ENCODE measurements at regions not wholly inside any gene's neighbourhood (a gene's known extent, or its start where the extent isn't known, plus 50 kb on each side); places are given as distances from the start of the nearest gene placed in this dataset.
"Not testable (repeated sequence)": the region's sequence is repeated elsewhere in the genome, so short reads cannot be mapped to it uniquely, and the experiment has no call there.

DNA sequence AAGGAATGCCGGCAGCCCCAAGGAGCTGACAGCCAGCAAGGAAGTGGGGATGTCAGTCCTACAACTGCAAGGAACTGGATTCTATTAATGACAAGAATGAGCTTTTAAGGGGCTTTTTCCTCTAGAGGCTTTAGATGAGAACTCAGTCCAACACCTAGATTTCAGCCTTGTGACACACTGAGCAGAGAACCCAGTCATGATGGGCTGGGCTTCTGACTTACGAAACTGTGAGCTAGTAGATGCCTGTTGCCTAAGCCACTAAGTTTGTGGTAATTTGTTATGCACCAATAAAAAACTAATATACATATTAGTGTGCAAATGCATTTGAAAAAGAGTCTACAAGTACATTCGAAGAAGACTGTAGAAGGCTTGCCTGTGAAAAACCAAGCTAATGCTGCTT lies 263.3 kb downstream of the SOX4 start:
- DNase-seq = no peak

DNA sequence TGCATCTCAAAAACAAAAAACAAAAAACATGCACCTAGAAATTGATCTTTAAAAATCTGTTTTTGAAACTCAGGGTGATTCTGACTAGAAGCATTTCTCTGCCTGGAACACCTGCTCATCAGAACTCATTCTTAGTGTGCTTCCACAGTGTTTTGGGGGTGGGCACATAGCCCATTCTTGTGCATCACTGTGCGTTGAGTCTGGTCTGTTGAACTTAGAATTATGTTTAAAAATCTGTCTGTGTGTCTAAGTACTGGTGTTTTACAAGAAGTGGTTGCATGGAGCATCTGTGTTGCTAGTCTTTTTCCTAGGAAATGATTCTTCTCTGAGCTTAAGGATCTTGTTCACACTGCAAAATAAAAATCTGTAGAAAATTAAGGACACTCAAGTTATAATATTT lies 264.5 kb downstream of the SOX4 start:
- DNase-seq = no peak

DNA sequence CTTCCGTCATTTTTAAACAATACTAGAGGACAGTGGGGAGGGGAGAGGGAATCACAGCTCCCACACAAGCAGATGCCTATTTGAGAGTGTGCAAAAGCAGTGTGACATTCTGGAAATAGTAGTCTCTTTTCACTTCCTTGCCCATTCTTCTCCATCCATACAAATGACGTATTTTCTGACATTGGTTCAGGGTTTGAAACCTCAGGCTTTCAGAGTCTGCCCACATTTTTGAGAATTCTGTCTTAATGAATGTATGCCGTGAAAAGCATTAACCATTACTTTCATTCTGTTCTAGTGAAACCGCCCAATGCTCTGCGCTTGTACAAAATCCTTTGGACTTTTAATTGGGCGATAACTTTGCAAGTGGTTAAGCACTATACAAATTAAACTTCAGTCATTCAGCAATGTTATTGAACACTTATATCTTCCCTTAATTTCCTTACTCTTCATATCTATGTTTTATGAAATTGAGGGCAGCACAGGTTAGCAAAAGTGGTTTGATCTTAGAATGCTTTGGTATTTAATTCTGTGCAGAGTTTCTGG lies 265.7 kb downstream of the SOX4 start:
- no peak for DNase-seq

- DNase-seq = no peak
Observed at GRCh38 chr6:21861942-21862341, 268.4 kb downstream of the SOX4 start.

- no peak for DNase-seq
Observed at GRCh38 chr6:21864206-21864605, 270.7 kb downstream of the SOX4 start.

- no peak for DNase-seq
Observed at GRCh38 chr6:21868226-21868625, 274.7 kb downstream of the SOX4 start.

- DNase-seq = no peak
Observed at GRCh38 chr6:21869085-21869771, 275.7 kb downstream of the SOX4 start.

DNA sequence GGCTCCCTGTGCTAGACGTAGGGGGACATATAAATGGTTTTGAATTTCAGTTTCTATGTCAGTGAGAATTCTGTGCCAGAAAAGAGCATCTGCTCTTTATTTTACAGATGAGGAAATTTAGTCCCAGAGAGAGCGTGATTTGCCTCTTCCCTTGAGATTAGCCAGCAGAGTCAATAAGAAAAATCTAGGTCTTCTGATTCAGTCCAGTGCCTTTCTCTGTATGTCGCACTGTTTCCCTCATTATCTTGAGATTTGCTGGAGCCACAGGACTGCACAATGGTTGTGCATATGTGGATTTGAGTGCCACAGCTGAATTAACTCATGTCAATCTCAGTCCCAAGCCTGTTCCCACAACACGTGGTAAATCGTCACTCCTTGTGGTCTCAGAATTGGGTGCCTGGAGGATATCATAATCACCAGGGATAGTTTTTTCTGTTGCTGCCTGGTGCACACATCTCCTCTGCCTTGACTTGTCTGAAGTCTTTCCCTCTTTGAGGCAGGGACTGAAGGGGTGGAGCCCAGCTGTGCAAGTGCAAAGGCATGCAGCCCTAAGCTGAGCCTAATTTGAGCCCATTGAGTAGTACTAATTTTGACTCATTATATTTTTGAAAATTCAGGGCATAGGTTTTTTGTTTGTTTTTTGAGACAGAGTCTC lies 276.7 kb downstream of the SOX4 start:
- no peak for DNase-seq

- DNase-seq = no peak
Observed at GRCh38 chr6:21871831-21872230, 278.3 kb downstream of the SOX4 start.

DNA sequence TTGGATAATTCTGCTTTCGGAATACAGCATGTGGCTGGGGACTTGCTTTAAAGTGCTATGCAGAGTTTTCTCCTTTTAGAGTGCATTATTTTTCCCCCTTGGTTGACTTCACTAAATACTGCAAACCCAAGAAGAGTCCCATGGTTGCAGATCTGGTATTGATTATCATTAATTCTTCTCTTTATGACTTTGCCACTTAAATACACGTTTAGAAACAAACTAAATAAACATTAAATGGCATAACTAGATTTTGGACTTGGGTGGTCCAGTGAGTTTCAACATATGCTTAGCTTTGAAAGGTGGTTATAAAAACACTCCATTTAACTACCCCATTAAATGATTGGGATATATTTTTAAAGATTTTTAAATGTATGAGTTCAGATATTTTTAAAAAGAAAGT lies 279.2 kb downstream of the SOX4 start:
- no peak for DNase-seq

DNA sequence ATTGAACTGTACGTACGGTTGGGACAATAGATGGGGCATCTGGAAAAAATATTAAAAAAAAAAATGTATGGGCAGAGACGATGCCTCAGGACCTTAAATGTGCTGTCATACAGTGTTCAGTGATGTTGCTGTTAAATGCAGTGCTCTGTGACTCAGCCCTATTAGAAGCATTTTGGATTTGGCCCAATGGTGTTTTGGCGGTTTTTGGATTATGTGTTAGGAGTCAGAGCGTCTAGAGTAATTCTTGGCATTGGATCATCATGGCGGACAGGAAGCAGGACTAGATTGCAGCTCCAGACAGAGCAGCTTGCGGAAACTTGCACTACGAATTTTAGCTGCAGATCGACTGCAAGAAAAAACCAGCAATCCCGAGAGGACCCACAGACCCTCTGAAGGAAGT lies 280.0 kb downstream of the SOX4 start:
- no peak for DNase-seq

GRCh38 chr6:21874372-21874771 lies 280.8 kb downstream of the SOX4 start:
- no peak for DNase-seq

DNA sequence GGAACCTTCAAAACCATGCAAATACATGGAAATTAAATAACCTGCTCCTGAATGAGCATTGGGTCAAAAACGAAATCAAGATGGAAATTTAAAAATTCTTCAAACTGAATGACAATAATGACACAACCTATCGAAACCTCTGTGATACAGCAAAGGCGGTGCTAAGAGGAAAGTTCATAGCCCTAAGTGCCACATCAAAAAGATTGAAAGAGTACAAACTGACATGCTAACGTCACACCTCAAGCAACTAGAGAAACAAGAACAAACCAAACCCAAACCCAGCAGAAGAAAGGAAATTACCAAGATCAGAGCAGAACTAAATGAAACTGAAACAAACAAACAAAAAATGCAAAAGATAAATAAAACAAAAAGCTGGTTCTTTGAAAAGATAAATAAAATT lies 283.5 kb downstream of the SOX4 start:
- not testable (repeated sequence) for DNase-seq

DNA sequence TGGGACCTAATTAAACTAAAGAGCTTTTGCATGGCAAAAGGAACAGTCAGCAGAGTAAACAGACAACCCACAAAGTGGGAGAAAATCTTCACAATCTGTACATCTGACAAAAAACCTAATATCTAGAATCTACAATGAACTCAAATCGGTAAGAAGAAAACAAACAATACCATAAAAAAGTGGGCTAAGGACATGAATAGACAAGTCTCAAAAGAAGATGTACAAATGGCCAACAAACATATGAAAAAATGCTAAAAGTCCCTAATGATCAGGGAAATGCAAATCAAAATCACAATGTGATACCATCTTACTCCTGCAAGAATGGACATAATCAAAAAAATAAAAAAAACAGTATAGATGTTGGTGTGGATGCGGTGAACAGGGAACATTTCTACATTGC lies 286.7 kb downstream of the SOX4 start:
- not testable (repeated sequence) for DNase-seq

DNA sequence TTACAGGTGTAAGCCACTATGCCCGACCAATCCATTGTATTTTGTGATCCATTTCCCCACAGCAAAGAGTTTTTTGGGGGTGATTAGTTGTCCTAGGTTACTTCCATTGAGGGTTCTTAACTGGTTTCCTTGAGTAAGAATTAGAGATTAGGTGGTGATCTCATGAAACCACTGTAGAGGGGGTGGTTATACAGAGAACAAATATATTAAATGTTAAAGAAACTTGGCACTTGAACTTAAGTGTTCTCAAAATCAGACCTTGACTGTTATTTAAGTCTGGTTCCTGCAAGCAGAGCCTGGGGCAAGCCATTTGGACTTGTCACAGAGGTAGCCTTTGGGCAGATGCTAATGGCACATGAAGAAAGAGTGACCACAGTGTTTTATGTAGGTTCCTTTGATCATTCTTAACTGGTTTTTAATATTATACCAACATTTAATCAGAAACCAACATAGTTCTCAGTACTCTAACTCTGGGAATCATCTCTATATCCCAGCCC lies 288.5 kb downstream of the SOX4 start:
- DNase-seq = no peak

- no peak for DNase-seq
Observed at GRCh38 chr6:21883595-21884328, 290.2 kb downstream of the SOX4 start.

DNA sequence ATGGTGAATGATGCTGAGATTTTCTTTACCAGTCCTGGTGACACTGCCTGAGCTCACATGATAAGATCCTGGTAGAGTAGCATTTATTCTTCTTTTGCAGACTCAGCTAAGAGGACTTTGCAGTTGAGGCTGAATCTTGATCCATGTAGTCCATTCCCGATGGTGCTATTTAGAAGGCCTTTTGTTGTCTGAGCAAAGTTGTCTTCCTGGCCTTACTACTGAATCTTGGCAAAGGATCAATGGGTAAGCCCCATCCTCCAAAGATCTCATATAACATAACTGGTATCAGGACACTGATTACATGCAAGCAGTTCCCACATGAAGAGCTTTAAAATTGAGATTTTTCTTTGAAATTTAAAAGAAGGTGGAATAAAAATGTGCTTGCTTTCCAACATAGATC lies 291.6 kb downstream of the SOX4 start:
- DNase-seq = no peak

DNA sequence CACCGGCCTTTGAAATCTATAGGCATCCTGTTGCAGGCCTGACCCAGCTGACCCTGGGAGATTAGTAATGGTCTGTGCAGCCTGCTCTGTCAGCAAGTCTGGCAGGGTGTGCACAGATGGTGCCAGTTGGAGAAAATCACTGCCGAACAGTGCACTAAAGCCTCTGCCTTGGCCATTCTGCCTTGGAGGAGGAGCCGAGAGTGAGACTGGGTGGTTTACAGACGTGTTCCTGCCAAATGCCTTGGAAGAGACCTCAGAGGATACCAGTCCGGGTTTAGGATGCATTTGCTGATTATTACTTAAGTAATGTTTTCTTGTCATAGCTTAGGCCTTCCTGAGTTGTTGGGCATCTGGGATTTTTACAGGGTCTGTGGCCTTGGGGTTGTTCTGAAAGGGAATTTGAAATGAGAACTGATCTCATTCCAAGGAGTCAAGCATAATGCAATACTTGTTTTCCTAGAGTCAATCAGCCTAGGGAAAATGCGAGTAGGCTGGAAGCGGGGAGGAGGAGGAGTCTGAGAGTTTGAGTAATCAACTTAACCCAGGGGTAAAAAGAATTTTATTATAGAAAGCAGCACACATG lies 292.1 kb downstream of the SOX4 start:
- DNase-seq = no peak

GRCh38 chr6:21886542-21887151 lies 293.1 kb downstream of the SOX4 start:
- DNase-seq = no peak

DNA sequence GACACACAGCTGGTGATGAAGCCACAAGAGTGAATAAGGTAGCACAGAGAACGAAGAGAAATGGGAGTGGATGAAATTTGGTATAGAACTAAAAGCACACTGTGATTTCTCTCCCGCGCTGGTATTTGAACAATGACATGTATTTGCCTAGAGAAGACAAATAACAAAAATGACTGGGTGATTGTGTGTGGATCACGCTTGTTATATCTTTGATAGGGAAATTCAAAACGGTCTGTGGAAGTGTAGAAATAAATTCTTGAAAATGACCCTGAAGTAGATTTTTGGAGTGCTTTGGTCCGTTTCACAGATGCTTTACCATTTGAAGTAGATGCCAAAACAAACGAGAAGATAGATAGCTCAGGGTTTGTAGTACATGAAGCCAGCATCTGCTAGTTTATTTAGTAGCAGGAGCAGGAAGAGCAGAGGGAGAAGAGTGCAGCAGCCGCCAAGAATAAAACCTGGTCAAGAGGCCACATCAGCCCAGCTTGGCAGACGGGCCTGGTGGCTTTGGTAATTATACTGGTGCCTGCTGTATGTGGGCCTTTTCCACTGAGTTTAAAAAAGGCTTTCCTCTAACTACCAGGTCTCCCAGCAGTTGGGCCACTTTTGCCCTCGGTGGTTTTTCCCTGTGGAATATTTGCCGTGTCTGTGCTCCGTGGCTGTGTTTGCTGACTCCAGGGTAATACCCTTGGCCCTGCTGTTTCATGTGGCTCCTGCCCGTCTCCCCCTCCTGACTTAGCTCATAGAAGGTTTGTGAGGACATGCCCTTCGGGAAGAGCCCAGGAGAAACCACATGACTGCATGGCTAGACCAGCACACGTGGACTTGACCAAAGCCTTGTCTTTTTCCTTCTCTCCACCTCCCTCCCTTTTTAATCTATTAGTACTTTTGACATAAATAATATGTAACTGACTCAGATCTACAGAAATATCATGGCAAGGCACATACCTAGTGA lies 294.0 kb downstream of the SOX4 start:
- DNase-seq = no peak

- DNase-seq = no peak
Observed at GRCh38 chr6:21891080-21891479, 297.5 kb downstream of the SOX4 start.

DNA sequence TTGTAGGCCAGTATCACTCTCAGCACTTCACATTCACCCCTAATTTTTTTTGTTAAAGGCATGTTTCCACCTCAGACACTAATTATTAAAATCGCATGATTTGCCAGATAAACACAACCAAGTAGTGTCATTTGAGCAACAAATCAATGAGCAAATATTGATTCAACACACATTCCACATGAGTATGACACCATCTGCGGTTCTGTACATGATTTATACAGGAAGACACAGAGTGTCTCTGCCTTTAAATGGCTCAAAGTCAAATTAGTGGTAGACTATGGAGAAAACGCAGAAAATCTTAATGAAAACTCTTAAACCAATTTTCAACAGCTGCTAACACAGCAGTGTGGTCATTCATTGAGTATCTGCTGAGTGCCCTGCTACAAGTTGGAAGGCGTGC lies 300.2 kb downstream of the SOX4 start:
- DNase-seq = no peak
